K562 (cell line): ENCODE measurements at regions not wholly inside any gene's neighbourhood (a gene's known extent, or its start where the extent isn't known, plus 50 kb on each side); places are given as distances from the start of the nearest gene placed in this dataset.

Source experiments
- ATF7 ChIP-seq: fragments of 450-650 bp; IDR thresholded peaks from 2 replicates; pipeline ENCODE4 v1.7.1; 2014; ENCODE audit warnings: mild to moderate bottlenecking, moderate library complexity
- NRF1 ChIP-seq, 2 experiments: fragments of 450-650 bp; IDR thresholded peaks in 1 of 2; conservative IDR thresholded peaks in 1 of 2; 2 replicates each; pipeline ENCODE4 v1.6.1; 2014; ENCODE audit warnings: mild to moderate bottlenecking in 2 of 2
- RNF2 ChIP-seq: sonication (generic); IDR thresholded peaks from 2 replicates; pipeline ENCODE4 v1.6.1; 2016
- TF ChIP-seq, protein P1 (sequence below): fragments of 250-450 bp; sonication (Bioruptor Pico); IDR thresholded peaks from 2 replicates; pipeline ENCODE4 v1.4.0; 2020; ENCODE audit warnings: mild to moderate bottlenecking

GRCh38 chr1:11380500-11380899 is 98.5 kb upstream of the DISP3 start:
- TF ChIP-seq, protein P1, sequence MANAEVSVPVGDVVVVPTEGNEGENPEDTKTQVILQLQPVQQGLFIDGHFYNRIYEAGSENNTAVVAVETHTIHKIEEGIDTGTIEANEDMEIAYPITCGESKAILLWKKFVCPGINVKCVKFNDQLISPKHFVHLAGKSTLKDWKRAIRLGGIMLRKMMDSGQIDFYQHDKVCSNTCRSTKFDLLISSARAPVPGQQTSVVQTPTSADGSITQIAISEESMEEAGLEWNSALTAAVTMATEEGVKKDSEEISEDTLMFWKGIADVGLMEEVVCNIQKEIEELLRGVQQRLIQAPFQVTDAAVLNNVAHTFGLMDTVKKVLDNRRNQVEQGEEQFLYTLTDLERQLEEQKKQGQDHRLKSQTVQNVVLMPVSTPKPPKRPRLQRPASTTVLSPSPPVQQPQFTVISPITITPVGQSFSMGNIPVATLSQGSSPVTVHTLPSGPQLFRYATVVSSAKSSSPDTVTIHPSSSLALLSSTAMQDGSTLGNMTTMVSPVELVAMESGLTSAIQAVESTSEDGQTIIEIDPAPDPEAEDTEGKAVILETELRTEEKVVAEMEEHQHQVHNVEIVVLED (CRISPR knock-in tag): no peak
- TF ChIP-seq ATF7: no peak
- no peak for TF ChIP-seq NRF1 (conservative IDR thresholded peaks at IDR 0.05 in 1 of 2, IDR thresholded peaks at IDR 0.05 in 1 of 2)
- TF ChIP-seq RNF2: no peak
